BJ (cell line): ENCODE measurements at regions not wholly inside any gene's neighbourhood (a gene's known extent, or its start where the extent isn't known, plus 50 kb on each side); places are given as distances from the start of the nearest gene placed in this dataset.

Experiments
- CTCF ChIA-PET: fragments of 350-600 bp; formaldehyde crosslinking; extraction: SDS; loops from one replicate; lab custom pipeline; 2021; ENCODE audit warnings: antibody characterized with exemption, inconsistent platforms; lab: Yijun Ruan, JAX
- POLR2A ChIA-PET: fragments of 300-600 bp; sonication (Branson Sonifier 250); formaldehyde crosslinking; extraction: SDS; loops from one replicate; lab custom pipeline; 2021; ENCODE audit warnings: antibody characterized with exemption; lab: Charles Lee
- DNase-seq: peaks from one replicate; pipeline ENCODE4 v3.0.0-alpha.2; 2011; ENCODE audit warnings: low read depth
- H3K27me3 ChIP-seq: 2 replicates; pipeline ENCODE4 v1.6.0; 2011; ENCODE audit warnings: low read length; ENCODE audit not compliant: control insufficient read depth, insufficient read depth
- H3K36me3 ChIP-seq: 2 replicates; pipeline ENCODE4 v1.5.1; 2011; ENCODE audit warnings: low read length; ENCODE audit not compliant: control insufficient read depth, insufficient read depth
- H3K4me3 ChIP-seq: 2 replicates; pipeline ENCODE4 v1.5.1; 2011; ENCODE audit warnings: low read depth, mild to moderate bottlenecking, control low read depth, low read length
- TF ChIP-seq, protein P1 (sequence below): IDR thresholded peaks from 2 replicates; pipeline ENCODE4 v1.5.1; 2011; ENCODE audit warnings: low read depth, mild to moderate bottlenecking, control low read depth, inconsistent platforms, low read length, moderate library complexity; ENCODE audit not compliant: insufficient read depth

DNA sequence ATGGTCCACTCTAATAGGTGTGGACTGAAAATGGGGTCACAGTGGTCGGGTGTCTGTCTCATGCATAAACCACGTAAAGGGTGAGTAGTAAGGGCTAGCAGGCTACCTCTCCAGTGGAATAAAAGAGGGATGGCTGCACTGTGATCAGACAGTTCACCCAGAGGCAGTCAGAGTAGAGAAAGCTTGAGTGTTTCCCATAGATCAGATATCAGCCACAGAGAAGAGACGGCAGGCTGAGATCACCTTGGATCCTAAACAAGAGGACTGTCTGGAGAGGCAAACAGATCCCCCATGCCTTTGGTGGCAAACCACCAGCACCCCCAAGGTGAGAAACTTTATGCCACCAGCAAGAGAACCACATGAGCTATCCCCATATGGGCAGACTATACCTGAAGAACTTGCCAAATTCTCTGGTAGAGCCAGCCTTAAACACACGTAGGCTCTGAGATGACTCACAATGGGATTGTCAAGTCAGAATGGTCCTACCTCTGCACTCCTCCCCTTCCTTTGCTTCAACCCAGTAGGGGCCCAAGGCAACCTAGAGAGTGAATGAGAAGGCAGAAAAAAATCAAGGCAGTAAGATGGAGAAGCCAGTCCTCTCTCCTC is 205.2 kb upstream of the MAP3K1 start:
- Histone ChIP-seq H3K36me3 (no peaks in the 10 kb centered on the region), H3K27me3 (no peaks in the 10 kb centered on the region), H3K4me3 (no peak overlapping the region)
- TF ChIP-seq, protein P1, sequence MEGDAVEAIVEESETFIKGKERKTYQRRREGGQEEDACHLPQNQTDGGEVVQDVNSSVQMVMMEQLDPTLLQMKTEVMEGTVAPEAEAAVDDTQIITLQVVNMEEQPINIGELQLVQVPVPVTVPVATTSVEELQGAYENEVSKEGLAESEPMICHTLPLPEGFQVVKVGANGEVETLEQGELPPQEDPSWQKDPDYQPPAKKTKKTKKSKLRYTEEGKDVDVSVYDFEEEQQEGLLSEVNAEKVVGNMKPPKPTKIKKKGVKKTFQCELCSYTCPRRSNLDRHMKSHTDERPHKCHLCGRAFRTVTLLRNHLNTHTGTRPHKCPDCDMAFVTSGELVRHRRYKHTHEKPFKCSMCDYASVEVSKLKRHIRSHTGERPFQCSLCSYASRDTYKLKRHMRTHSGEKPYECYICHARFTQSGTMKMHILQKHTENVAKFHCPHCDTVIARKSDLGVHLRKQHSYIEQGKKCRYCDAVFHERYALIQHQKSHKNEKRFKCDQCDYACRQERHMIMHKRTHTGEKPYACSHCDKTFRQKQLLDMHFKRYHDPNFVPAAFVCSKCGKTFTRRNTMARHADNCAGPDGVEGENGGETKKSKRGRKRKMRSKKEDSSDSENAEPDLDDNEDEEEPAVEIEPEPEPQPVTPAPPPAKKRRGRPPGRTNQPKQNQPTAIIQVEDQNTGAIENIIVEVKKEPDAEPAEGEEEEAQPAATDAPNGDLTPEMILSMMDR, result no peak
- ChIA-PET CTCF (no interaction called here), POLR2A (no interaction called here)
- no peak for DNase-seq

DNA sequence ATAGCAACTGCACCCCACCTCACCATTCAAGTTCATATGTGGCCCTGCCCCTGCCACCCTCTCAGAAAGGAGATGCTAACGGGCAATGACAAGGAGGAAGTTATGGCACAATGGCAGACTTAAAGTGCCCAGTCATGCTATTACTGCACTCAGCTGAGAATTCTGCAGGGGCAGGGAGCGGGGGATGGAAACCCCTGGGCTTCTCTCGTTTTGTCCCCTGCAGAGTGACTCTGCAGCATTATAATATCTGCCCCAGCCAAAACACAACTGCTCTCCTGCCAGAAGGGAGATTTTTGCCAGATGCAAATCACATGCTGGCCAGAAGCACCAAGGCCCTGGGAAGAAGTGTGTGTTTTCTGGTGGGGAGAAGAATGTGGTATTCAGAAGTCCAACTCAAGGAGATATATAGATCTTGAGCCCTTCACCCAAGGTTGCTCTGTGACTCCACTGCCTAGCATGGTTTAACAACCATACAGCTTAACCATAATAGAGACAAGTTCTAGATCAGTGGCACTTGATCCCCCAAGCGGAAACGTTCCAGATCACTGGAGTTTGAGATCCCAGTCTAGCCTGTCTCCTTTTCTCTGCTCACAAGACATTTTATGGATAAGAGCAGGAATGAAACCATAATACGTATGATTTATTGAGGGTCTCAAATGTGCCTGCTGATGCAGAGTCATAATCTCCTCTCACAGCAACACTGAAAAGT is 207.0 kb upstream of the MAP3K1 start:
- Histone ChIP-seq H3K27me3 (no peaks in the 10 kb centered on the region), H3K36me3 (no peaks in the 10 kb centered on the region), H3K4me3 (no peak overlapping the region)
- CTCF ChIA-PET, result interaction anchor here (0.7 kb wide), 1 partner anchor 230 kb away, joined by 3 read pairs; no protein-coding TSS in a partner anchor
- POLR2A ChIA-PET, result no interaction called here
- TF ChIP-seq, protein P1, result no peak
- no peak for DNase-seq

DNA sequence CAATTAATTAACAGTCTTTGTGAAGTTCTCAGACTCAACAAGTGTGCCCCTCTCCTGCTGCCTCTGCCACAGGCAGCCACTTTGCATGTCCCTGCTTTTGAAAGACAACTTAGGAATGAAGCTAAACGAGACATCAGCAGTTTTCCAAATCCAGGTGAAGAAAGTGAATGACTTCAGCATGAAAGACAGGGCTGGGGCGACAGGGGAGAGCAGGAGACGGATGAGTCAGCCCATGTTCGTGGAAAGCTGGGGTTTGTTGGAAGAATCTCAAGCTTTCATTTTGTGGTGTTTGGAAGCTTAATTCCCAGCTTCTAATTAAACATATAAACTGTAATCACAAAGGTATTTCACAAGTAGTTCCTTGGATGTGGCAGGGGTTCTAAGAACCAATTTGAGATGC is 207.8 kb upstream of the MAP3K1 start:
- ChIA-PET POLR2A (no interaction called here), CTCF (interaction anchor here (0.7 to 1.4 kb wide), 3 partner anchors 11 to 37 kb away, joined by 3 read pairs; no protein-coding TSS in a partner anchor)
- H3K4me3 ChIP-seq, result no peak overlapping the region
- H3K27me3 ChIP-seq, result no peaks in the 10 kb centered on the region
- TF ChIP-seq, protein P1, result no peak
- H3K36me3 ChIP-seq, result no peaks in the 10 kb centered on the region
- DNase-seq, result no peak

DNA sequence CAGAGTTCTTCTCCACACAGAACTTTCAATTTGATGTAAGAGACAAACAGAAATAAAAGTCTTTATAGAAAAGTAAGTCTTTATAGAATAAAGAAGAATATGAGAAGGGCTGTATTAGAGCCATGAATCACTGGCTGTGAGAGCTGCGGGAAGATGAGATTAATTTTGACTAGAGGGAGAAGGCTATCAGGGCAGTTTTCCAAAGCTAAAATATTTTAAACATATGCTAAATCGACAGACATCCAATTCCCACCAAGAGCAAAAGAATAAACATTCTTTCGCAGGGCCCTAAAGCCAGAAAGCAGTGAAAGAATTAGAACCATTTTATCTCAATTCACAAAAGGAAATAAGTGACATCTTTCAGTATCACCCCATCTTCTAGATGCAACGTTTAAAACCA is 208.3 kb upstream of the MAP3K1 start:
- TF ChIP-seq, protein P1, result no peak
- Histone ChIP-seq H3K4me3 (no peak overlapping the region), H3K36me3 (no peaks in the 10 kb centered on the region), H3K27me3 (no peaks in the 10 kb centered on the region)
- ChIA-PET POLR2A (no interaction called here), CTCF (interaction anchor here (0.7 to 1.4 kb wide), 3 partner anchors 11 to 37 kb away, joined by 3 read pairs; no protein-coding TSS in a partner anchor)
- no peak for DNase-seq

DNA sequence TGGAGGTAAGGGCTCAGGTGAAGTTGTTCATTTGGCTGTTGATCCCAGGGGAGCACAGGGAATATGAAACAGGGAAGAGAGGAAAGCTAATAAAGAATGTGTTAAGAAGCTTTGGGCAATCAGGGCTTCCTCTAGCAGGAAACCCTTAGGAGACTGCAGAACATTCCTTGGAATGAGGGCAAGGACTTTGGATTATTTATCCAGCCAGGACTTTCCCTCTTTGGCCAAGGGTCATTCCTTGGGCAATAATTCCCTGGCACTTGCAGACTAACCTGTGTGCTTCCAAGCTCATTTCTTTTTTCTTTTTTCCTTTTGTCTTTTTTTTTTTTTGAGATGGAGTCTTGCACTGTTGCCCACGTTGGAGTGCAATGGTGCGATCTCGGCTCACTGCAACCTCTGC is 209.2 kb upstream of the MAP3K1 start:
- no peaks in the 10 kb centered on the region for H3K27me3 ChIP-seq
- no peak for DNase-seq
- H3K36me3 ChIP-seq, result no peaks in the 10 kb centered on the region
- ChIA-PET POLR2A (no interaction called here), CTCF (interaction anchor here (1.0 kb wide), 1 partner anchor 335 kb away, joined by 4 read pairs; no protein-coding TSS in a partner anchor)
- H3K4me3 ChIP-seq, result no peak overlapping the region
- TF ChIP-seq, protein P1, result no peak
